ENCODE measurements at regions not wholly inside any gene's neighbourhood (a gene's known extent, or its start where the extent isn't known, plus 50 kb on each side); places are given as distances from the start of the nearest gene placed in this dataset.

DNA sequence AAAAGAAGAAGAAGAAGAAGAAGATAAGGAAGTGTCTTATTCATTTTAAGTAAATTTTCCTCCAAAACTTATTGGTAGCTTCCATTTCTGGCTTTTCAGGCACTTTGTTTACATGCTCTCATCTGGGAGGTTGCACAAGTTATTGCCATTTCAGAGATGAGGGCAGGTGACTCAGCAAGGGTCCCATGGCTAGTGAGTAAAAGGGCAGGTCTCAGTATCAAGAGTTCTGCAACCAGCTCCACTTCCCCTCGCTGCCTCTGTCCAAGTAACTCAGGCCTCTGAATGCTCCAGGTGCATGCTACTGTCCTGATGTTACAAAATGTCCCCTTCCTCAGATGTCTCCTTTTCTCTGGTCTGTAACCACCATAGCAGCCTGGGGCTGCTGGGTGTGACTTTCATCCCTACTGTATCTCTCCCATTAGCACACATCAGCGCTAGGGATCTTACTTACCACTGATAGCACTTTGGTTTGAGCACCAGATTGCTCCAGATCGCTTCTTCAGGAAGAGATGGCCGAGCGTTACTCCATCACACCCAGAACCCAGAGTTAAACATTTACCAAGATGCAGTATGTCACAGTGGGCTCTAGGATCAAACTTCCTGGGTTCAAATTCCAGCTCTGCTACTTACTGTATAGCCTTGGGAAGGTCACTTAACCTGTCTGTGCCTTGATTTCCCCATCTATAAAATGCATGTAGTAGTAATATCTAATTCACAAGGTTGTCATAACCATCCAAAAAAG, 57.4 kb upstream of the LAPTM4A start:
- DNase-seq: no peak

DNA sequence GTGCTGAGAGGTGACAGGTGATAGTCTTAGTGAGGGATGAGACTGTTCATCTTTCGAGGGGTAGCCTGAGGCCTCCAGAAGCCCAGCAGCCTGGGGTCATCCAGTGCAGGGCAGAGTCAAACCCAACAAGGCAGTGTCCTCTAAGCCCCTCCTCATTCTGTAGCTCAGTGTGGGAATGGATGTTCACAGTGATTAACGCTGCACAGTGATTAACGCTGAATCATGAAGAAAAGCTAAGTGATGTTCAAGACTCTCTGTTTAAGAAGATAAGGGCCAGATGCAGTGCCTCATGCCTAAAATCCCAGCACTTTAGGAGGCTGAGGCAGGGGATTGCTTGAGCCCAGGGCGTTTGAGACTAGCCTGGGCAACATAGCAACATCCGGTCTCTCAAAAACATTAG, 56.3 kb upstream of the LAPTM4A start:
- DNase-seq: no peak

DNA sequence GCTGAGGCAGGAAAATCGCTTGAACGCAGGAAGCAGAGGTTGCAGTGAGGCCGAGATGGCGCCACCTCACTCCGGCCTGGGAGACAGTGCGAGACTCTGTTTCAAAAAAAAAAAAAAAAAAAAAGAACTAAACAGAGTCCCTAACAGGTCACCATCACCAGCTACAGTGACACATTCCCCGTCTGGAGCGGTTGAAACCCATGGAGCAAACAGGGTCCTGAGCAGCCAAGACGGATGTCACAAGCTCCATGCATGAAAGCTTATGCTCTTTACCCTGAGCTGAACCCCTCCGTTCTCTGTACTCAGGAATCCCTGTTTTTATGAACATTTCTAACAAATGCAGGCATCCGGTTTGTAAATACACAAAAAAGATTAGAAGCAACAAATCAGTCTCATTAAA, 55.9 kb upstream of the LAPTM4A start:
- DNase-seq: no peak

DNA sequence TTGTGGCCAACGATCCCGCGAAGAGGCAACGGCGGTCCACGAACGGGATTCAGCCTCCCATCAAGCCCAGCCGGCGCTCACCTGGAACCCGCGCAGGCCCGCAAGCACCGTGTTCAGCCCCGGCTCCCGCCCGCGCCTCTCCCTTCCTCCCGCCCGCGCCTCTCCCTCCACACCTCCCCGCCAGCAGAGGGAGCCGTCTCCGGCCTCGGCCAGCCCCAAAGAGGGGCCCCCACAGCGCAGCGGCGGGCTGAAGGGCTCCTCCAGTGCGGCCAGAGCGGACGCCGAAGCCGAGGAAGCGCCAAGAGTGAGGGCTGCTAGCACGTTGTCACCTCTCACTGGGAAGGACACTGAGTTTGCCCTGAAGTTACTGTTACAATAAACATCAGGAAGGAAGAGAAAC, 55.3 kb upstream of the LAPTM4A start:
- no peak for DNase-seq

DNA sequence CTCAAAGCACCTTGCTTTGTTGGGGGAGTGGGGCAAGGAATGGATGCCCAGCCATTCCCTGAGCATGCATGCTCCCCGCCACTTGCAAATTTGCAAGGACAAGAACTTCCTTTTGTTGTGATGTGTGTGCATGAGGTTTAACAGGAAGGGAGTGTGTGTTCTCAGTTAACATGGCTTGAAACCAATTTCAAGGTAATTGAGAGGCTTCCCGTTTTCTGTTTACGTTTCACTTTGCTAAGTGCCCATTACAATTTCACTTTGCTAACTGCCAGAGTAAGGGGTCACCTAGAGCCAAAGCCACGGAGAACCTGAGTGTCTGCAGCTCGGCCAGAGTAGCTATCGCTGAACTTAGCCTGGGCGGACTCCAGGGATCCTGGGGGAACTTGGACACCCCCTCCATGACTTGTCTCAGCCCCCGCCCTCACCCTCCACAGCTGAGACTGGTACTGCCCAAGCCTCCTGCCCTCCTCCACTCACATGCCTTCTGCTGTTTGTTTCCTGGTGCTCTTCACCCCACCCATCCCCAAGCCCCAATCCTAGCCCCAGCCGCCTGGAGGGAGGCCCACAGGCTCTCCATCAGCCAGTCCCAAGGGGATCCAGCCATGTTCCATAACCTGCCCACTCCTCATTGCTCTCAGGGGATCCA, 53.6 kb upstream of the LAPTM4A start:
- peak in 1 of 2 experiments; percentile 4 for DNase-seq

DNA sequence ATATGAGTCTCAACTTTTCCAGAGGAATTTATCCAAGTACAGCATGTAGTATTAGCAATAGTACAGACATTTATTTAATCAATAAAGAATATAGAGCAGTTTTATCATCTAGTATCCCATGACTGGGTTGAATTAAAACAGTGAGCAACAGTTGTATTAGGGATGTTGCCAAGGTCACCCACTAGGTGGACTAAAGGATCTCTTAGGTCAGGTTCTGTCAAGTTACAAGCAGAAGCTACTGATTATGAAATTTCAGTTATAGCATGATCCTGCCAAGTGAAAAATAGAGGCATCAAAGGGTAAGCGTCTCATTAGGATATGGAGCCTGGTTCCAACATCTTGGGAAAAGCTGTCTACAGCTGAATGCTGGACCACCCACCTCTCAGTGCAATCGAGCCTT, 52.1 kb upstream of the LAPTM4A start:
- peak; percentile 47 to 60 for DNase-seq

All from Kasumi-1 (cell line).